HG02610 (cell line): ENCODE measurements at regions not wholly inside any gene's neighbourhood (a gene's known extent, or its start where the extent isn't known, plus 50 kb on each side); places are given as distances from the start of the nearest gene placed in this dataset.

Source experiments
- ATAC-seq: cut with Tn5 transposase; IDR thresholded peaks from one replicate; pipeline ENCODE4 v1.9.1; 2021; ENCODE audit warnings: mild to moderate bottlenecking, moderate library complexity; ENCODE audit not compliant: unreplicated experiment

- no peak for ATAC-seq
Observed at GRCh38 chr7:106196460-106197021, 84.4 kb upstream of the SYPL1 start.

- no peak for ATAC-seq
Observed at GRCh38 chr7:106193661-106194060, 81.5 kb upstream of the SYPL1 start.

GRCh38 chr7:106190589-106191330, 78.6 kb upstream of the SYPL1 start:
- ATAC-seq = no peak

GRCh38 chr7:106187613-106188350, 75.7 kb upstream of the SYPL1 start:
- ATAC-seq = no peak

- no peak for ATAC-seq
Observed at GRCh38 chr7:106185719-106186118, 73.6 kb upstream of the SYPL1 start.

- no peak for ATAC-seq
Observed at GRCh38 chr7:106183952-106184351, 71.8 kb upstream of the SYPL1 start.

- no peak for ATAC-seq
Observed at GRCh38 chr7:106182904-106183303, 70.8 kb upstream of the SYPL1 start.

GRCh38 chr7:106181658-106182265, 69.7 kb upstream of the SYPL1 start:
- no peak for ATAC-seq

GRCh38 chr7:106180721-106181120, 68.6 kb upstream of the SYPL1 start:
- no peak for ATAC-seq

GRCh38 chr7:106179256-106179655, 67.1 kb upstream of the SYPL1 start:
- ATAC-seq = no peak

- no peak for ATAC-seq
Observed at GRCh38 chr7:106178593-106179134, 66.6 kb upstream of the SYPL1 start.

- no peak for ATAC-seq
Observed at GRCh38 chr7:106177738-106178592, 65.9 kb upstream of the SYPL1 start.

- ATAC-seq = no peak
Observed at GRCh38 chr7:106177300-106177690, 65.2 kb upstream of the SYPL1 start.

- no peak for ATAC-seq
Observed at GRCh38 chr7:106176414-106177299, 64.5 kb upstream of the SYPL1 start.

- no peak for ATAC-seq
Observed at GRCh38 chr7:106175507-106175906, 63.4 kb upstream of the SYPL1 start.

GRCh38 chr7:106170651-106171050, 58.5 kb upstream of the SYPL1 start:
- no peak for ATAC-seq

GRCh38 chr7:106169821-106170610, 57.9 kb upstream of the SYPL1 start:
- no peak for ATAC-seq

- no peak for ATAC-seq
Observed at GRCh38 chr7:106167439-106168136, 55.5 kb upstream of the SYPL1 start.
